BE2C (cell line): ENCODE measurements at regions not wholly inside any gene's neighbourhood (a gene's known extent, or its start where the extent isn't known, plus 50 kb on each side); places are given as distances from the start of the nearest gene placed in this dataset.

Source experiments
- DNase-seq: peaks from one replicate; pipeline ENCODE4 v3.0.0-alpha.2; 2020
- H3K27me3 ChIP-seq: fragments of 250-450 bp; sonication (Bioruptor Pico); 2 replicates; pipeline ENCODE4 v1.5.1; 2020; ENCODE audit warnings: mild to moderate bottlenecking
- H3K36me3 ChIP-seq: fragments of 250-450 bp; sonication (Bioruptor Pico); 2 replicates; pipeline ENCODE4 v1.5.1; 2020; ENCODE audit warnings: mild to moderate bottlenecking
- H3K4me1 ChIP-seq: fragments of 250-450 bp; sonication (Bioruptor Pico); 2 replicates; pipeline ENCODE4 v1.5.1; 2020
- H3K4me3 ChIP-seq: 2 replicates; pipeline ENCODE4 v1.5.1; 2011; ENCODE audit warnings: low read depth, low read length
- H3K9me3 ChIP-seq: fragments of 250-450 bp; sonication (Bioruptor Pico); 2 replicates; pipeline ENCODE4 v1.5.1; 2020
- CTCF ChIP-seq: IDR thresholded peaks from 2 replicates; pipeline ENCODE4 v1.5.1; 2012; ENCODE audit warnings: mild to moderate bottlenecking, low read depth, low read length

DNA sequence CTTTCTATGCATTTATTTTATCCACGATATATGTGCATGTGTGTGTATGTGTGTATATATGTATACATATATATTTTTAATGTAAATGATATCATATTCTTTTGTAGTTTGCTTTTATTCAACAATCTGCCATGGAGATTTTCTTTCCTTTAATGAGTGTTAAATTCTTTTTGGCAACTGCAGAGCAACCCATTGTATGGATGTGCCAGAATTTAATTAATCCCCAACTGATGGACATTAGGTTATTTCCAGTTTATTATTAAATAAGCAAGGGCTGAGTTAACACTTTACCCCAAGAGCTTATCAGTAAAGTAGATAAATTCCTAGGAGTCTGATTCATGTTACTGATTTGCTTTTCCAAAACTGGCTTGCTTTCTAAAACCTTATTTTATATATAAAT lies 58.9 kb upstream of the CD28 start:
- no peak for TF ChIP-seq CTCF
- DNase-seq = no peak
- H3K36me3 ChIP-seq = no peaks in the 10 kb centered on the region
- H3K27me3 ChIP-seq = no peaks in the 10 kb centered on the region
- no peaks in the 10 kb centered on the region for H3K9me3 ChIP-seq
- peaks cover 10% of the 10 kb centered on the region for H3K4me1 ChIP-seq
- H3K4me3 ChIP-seq = no peak overlapping the region

- TF ChIP-seq CTCF = no peak
- Histone ChIP-seq H3K9me3 (no peaks in the 10 kb centered on the region), H3K36me3 (no peaks in the 10 kb centered on the region), H3K4me3 (no peak overlapping the region), H3K4me1 (peaks cover 10% of the 10 kb centered on the region), H3K27me3 (no peaks in the 10 kb centered on the region)
- no peak for DNase-seq
Observed at GRCh38 chr2:203648273-203648672, 58.2 kb upstream of the CD28 start.

DNA sequence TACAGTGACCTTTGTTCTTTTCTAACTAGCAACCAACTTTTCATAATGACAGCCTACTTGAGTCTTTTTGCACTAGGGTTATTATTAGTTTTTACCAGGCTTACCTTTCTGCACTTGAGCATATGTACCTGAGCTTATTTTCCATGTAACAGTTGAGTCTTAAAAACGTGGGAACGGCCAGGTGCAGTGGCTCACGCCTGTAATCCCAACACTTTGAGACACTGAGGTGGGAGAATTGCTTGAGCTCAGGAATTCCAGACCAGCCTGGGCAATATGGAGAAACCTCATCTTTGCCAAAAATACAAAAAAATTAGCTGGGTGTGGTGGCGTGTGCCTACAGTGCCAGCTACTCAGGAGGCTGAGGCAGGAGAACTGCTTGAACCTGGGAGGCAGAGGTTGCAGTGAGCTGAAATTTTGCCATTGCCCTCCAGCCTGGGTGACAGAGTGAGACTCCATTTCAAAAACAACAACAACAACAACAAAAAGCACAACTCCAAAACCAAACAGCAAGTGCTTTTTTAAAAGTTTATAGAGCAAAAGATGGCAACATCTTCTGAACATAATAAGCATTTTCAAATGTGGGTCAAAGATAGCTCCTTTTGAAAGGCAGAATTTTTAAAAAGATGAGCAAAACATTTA lies 57.1 kb upstream of the CD28 start:
- H3K4me3 ChIP-seq = no peak overlapping the region
- no peaks in the 10 kb centered on the region for H3K36me3 ChIP-seq
- peaks cover 10% of the 10 kb centered on the region for H3K4me1 ChIP-seq
- no peaks in the 10 kb centered on the region for H3K9me3 ChIP-seq
- no peak for DNase-seq
- no peaks in the 10 kb centered on the region for H3K27me3 ChIP-seq
- no peak for TF ChIP-seq CTCF

DNA sequence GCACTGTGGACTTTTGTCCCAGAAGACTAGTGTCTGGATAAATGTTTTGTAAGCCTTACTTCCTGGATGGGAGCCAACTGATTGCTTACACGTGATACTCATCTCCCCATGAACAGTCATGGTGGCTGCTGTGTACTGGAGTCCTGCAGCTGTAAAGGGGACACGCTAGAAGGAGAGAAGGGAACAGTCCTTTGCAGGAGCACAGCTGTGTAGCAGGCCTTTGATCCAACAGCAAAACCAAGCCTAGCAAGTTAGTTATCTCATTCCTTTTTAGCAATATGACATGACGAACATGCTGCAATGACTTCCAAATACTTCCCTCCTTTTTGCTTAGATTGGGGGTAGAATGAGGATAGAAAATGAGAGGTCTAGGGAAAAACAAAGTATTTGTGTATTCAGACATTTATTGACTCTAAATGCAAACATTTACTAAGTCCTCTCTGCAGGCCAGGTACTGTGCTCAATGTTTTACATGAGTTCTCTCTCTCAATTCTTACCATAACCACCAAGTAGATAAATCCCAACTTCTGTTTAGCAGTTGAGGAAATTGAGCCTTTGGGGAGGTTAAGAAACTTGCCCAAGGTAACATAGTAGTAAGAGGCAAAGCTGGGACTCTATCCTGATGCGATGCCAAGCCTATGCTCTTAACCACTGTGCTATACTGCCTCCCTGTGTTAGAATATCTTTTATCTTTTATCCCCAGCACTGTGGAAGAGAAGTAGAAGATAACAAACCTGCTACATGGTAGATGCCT lies 55.4 kb upstream of the CD28 start:
- DNase-seq = peak; percentile 74
- Histone ChIP-seq H3K4me1 (peaks cover 10% of the 10 kb centered on the region), H3K27me3 (no peaks in the 10 kb centered on the region), H3K36me3 (no peaks in the 10 kb centered on the region), H3K4me3 (no peak overlapping the region), H3K9me3 (no peaks in the 10 kb centered on the region)
- peak; percentile 47 for TF ChIP-seq CTCF

GRCh38 chr2:203651621-203652020 lies 54.8 kb upstream of the CD28 start:
- no peaks in the 10 kb centered on the region for H3K36me3 ChIP-seq
- H3K4me3 ChIP-seq = no peak overlapping the region
- DNase-seq = no peak
- peaks cover 10% of the 10 kb centered on the region for H3K4me1 ChIP-seq
- TF ChIP-seq CTCF = no peak
- H3K27me3 ChIP-seq = no peaks in the 10 kb centered on the region
- H3K9me3 ChIP-seq = no peaks in the 10 kb centered on the region

GRCh38 chr2:203654826-203655225 lies 51.6 kb upstream of the CD28 start:
- Histone ChIP-seq H3K27me3 (no peaks in the 10 kb centered on the region), H3K4me3 (no peak overlapping the region), H3K4me1 (peaks cover 10% of the 10 kb centered on the region), H3K36me3 (no peaks in the 10 kb centered on the region), H3K9me3 (no peaks in the 10 kb centered on the region)
- TF ChIP-seq CTCF = no peak
- DNase-seq = no peak
